ENCODE measurements at regions not wholly inside any gene's neighbourhood (a gene's known extent, or its start where the extent isn't known, plus 50 kb on each side); places are given as distances from the start of the nearest gene placed in this dataset.

DNA sequence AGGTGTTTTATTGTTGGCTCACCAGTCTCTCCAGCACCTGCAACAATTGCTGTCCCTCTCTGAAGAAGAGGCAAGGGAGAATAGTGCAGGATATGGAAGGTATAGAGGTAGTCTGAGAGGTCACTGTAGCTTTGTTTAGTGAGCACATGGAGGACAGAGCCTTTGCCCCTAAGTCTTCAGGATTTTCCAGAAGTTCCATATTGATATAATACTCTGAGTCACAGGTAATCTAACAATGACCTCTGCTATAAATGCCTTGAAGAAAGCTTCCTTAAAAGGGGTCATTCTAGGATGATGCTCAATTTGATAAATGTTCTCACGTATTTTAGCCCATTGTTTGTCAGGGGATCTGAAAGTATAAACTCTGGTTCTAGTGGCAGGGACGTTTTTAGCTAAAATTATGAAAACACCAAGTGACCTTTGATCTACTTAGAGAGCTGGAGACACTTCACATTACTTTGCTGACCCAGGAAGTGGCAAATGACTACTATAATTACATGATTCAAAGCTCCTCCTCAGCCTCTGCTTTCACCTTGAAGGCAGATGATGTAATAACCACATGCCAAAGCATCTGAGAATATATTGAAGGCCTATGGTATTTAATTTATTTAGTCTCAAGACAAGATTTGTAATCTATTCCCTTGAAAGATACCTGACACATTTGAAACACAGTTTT, 366.9 kb upstream of the NUDT12 start:
- no peak for TF ChIP-seq JUN (IDR thresholded peaks at IDR 0.05; ENCODE audit: borderline replicate concordance, insufficient read depth, insufficient read length, low read depth)
- TF ChIP-seq CTCF (IDR thresholded peaks at IDR 0.05; ENCODE audit: extremely low read depth in 1 of 2, insufficient read depth in 1 of 2, low read depth in 1 of 2, low read length in 2 of 2) = no peak
- no peak for TF ChIP-seq POLR2A (IDR thresholded peaks at IDR 0.05; ENCODE audit: low read depth, low read length)
- TF ChIP-seq, protein P1, sequence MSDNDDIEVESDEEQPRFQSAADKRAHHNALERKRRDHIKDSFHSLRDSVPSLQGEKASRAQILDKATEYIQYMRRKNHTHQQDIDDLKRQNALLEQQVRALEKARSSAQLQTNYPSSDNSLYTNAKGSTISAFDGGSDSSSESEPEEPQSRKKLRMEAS (IDR thresholded peaks at IDR 0.05; ENCODE audit: insufficient read depth, insufficient read length) = no peak
- TF ChIP-seq POLR2AphosphoS5 (IDR thresholded peaks at IDR 0.05; ENCODE audit: insufficient read depth, low read depth, low read length) = no peak
- TF ChIP-seq MYC (IDR thresholded peaks at IDR 0.05; ENCODE audit: low read depth, low read length) = no peak
- TF ChIP-seq EZH2 (IDR thresholded peaks at IDR 0.05; ENCODE audit: borderline replicate concordance, low read depth, low read length, severe bottlenecking) = no peak
- no peak for TF ChIP-seq FOS (IDR thresholded peaks at IDR 0.05; ENCODE audit: borderline replicate concordance, insufficient read depth, low read length)
- TF ChIP-seq GATA2 (IDR thresholded peaks at IDR 0.05; ENCODE audit: insufficient read depth, insufficient read length, low read depth, low read length) = no peak

Data from endothelial cell of umbilical vein (primary cell).